GM12874 (cell line): ENCODE measurements at regions not wholly inside any gene's neighbourhood (a gene's known extent, or its start where the extent isn't known, plus 50 kb on each side); places are given as distances from the start of the nearest gene placed in this dataset.

Source experiments
- CTCF ChIP-seq: IDR thresholded peaks from 2 replicates; pipeline ENCODE4 v1.5.1; 2011; ENCODE audit warnings: low read depth, mild to moderate bottlenecking, control low read depth, low read length, moderate library complexity; ENCODE audit not compliant: insufficient read depth

GRCh38 chr16:86763819-86764218 is 185.5 kb downstream of the FOXL1 start:
- no peak for TF ChIP-seq CTCF

- TF ChIP-seq CTCF: no peak
Measured at GRCh38 chr16:86764551-86764950, 186.2 kb downstream of the FOXL1 start.

- TF ChIP-seq CTCF: no peak
Measured at GRCh38 chr16:86765389-86766026, 187.2 kb downstream of the FOXL1 start.

GRCh38 chr16:86766700-86767099 is 188.4 kb downstream of the FOXL1 start:
- no peak for TF ChIP-seq CTCF

- no peak for TF ChIP-seq CTCF
Measured at GRCh38 chr16:86768228-86768791, 190.0 kb downstream of the FOXL1 start.

- TF ChIP-seq CTCF: no peak
Measured at GRCh38 chr16:86768999-86769398, 190.7 kb downstream of the FOXL1 start.

GRCh38 chr16:86771506-86772460 is 193.4 kb downstream of the FOXL1 start:
- TF ChIP-seq CTCF: no peak
